K562 (cell line): ENCODE measurements at regions not wholly inside any gene's neighbourhood (a gene's known extent, or its start where the extent isn't known, plus 50 kb on each side); places are given as distances from the start of the nearest gene placed in this dataset.

Experiments
- GATAD2B ChIP-seq: fragments of 450-650 bp; IDR thresholded peaks from 2 replicates; pipeline ENCODE4 v1.6.1; 2017; ENCODE audit warnings: mild to moderate bottlenecking, borderline replicate concordance
- SOX6 ChIP-seq: fragments of 450-650 bp; IDR thresholded peaks from 2 replicates; pipeline ENCODE4 v1.6.1; 2014; ENCODE audit warnings: mild to moderate bottlenecking
- U2AF2 ChIP-seq: fragments of 200-400 bp; formaldehyde crosslinking; optimal IDR thresholded peaks from 2 replicates; pipeline ENCODE3; 2017; ENCODE audit warnings: low read depth, mild to moderate bottlenecking, low read length
- TF ChIP-seq, protein P1 (sequence below): fragments of 450-650 bp; IDR thresholded peaks from 2 replicates; pipeline ENCODE4 v1.6.1; 2016; ENCODE audit warnings: mild to moderate bottlenecking, moderate library complexity
- TF ChIP-seq, protein P2 (sequence below): IDR thresholded peaks from 2 replicates; pipeline ENCODE4 v1.6.1; 2012; ENCODE audit warnings: low read depth, low read length, improper control_type of control experiment, borderline replicate concordance

DNA sequence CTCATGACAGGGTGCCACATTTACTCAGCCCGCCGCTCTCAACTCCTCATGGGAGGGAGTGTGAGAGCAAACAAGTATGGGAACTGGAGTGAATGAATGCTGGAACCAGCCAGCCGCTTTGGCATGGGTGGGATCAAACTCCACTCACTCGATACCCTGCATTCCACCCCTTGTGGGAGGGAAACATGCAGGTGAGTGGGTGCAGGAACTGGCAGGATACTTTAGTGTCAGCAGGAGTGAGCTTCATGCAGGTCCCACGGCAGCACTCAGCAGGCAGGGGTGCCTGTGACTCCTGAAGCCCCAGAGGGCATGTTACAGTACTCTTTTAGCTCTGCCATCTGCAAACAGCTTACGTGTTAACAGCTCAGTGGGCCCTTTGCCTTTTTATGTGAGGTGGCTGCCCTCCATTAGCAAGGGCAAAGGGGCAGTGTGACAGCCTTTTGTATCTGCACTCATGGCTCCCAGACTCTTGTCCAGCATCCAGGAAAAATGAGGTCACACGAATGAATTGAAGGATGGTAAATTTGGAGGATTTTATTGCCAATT lies 433.2 kb upstream of the NMUR2 start (continued):
- TF ChIP-seq, protein P1, sequence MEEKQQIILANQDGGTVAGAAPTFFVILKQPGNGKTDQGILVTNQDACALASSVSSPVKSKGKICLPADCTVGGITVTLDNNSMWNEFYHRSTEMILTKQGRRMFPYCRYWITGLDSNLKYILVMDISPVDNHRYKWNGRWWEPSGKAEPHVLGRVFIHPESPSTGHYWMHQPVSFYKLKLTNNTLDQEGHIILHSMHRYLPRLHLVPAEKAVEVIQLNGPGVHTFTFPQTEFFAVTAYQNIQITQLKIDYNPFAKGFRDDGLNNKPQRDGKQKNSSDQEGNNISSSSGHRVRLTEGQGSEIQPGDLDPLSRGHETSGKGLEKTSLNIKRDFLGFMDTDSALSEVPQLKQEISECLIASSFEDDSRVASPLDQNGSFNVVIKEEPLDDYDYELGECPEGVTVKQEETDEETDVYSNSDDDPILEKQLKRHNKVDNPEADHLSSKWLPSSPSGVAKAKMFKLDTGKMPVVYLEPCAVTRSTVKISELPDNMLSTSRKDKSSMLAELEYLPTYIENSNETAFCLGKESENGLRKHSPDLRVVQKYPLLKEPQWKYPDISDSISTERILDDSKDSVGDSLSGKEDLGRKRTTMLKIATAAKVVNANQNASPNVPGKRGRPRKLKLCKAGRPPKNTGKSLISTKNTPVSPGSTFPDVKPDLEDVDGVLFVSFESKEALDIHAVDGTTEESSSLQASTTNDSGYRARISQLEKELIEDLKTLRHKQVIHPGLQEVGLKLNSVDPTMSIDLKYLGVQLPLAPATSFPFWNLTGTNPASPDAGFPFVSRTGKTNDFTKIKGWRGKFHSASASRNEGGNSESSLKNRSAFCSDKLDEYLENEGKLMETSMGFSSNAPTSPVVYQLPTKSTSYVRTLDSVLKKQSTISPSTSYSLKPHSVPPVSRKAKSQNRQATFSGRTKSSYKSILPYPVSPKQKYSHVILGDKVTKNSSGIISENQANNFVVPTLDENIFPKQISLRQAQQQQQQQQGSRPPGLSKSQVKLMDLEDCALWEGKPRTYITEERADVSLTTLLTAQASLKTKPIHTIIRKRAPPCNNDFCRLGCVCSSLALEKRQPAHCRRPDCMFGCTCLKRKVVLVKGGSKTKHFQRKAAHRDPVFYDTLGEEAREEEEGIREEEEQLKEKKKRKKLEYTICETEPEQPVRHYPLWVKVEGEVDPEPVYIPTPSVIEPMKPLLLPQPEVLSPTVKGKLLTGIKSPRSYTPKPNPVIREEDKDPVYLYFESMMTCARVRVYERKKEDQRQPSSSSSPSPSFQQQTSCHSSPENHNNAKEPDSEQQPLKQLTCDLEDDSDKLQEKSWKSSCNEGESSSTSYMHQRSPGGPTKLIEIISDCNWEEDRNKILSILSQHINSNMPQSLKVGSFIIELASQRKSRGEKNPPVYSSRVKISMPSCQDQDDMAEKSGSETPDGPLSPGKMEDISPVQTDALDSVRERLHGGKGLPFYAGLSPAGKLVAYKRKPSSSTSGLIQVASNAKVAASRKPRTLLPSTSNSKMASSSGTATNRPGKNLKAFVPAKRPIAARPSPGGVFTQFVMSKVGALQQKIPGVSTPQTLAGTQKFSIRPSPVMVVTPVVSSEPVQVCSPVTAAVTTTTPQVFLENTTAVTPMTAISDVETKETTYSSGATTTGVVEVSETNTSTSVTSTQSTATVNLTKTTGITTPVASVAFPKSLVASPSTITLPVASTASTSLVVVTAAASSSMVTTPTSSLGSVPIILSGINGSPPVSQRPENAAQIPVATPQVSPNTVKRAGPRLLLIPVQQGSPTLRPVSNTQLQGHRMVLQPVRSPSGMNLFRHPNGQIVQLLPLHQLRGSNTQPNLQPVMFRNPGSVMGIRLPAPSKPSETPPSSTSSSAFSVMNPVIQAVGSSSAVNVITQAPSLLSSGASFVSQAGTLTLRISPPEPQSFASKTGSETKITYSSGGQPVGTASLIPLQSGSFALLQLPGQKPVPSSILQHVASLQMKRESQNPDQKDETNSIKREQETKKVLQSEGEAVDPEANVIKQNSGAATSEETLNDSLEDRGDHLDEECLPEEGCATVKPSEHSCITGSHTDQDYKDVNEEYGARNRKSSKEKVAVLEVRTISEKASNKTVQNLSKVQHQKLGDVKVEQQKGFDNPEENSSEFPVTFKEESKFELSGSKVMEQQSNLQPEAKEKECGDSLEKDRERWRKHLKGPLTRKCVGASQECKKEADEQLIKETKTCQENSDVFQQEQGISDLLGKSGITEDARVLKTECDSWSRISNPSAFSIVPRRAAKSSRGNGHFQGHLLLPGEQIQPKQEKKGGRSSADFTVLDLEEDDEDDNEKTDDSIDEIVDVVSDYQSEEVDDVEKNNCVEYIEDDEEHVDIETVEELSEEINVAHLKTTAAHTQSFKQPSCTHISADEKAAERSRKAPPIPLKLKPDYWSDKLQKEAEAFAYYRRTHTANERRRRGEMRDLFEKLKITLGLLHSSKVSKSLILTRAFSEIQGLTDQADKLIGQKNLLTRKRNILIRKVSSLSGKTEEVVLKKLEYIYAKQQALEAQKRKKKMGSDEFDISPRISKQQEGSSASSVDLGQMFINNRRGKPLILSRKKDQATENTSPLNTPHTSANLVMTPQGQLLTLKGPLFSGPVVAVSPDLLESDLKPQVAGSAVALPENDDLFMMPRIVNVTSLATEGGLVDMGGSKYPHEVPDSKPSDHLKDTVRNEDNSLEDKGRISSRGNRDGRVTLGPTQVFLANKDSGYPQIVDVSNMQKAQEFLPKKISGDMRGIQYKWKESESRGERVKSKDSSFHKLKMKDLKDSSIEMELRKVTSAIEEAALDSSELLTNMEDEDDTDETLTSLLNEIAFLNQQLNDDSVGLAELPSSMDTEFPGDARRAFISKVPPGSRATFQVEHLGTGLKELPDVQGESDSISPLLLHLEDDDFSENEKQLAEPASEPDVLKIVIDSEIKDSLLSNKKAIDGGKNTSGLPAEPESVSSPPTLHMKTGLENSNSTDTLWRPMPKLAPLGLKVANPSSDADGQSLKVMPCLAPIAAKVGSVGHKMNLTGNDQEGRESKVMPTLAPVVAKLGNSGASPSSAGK = no peak
- no peak for TF ChIP-seq GATAD2B
- TF ChIP-seq, protein P2, sequence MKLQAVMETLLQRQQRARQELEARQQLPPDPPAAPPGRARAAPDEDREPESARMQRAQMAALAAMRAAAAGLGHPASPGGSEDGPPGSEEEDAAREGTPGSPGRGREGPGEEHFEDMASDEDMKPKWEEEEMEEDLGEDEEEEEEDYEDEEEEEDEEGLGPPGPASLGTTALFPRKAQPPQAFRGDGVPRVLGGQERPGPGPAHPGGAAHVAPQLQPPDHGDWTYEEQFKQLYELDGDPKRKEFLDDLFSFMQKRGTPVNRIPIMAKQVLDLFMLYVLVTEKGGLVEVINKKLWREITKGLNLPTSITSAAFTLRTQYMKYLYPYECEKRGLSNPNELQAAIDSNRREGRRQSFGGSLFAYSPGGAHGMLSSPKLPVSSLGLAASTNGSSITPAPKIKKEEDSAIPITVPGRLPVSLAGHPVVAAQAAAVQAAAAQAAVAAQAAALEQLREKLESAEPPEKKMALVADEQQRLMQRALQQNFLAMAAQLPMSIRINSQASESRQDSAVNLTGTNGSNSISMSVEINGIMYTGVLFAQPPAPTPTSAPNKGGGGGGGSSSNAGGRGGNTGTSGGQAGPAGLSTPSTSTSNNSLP = no peak
- TF ChIP-seq U2AF2 = no peak
- TF ChIP-seq SOX6 = no peak
- TF ChIP-seq, all 486 proteins: peak for 0
